H9 (cell line): ENCODE measurements at regions not wholly inside any gene's neighbourhood (a gene's known extent, or its start where the extent isn't known, plus 50 kb on each side); places are given as distances from the start of the nearest gene placed in this dataset.

Experiments
- DNase-seq: peaks from one replicate; pipeline ENCODE4 v3.0.0-alpha.2; 2017
- H2AFZ ChIP-seq: one replicate; pipeline ENCODE4 v1.6.1; 2013; ENCODE audit warnings: mild to moderate bottlenecking, low read length, control low read depth, moderate library complexity
- H2AK5ac ChIP-seq: 2 replicates; pipeline ENCODE4 v1.6.1; 2013; ENCODE audit warnings: low read length, control low read depth, mixed read lengths; ENCODE audit not compliant: insufficient read length
- H2BK120ac ChIP-seq: one replicate; pipeline ENCODE4 v1.6.1; 2013; ENCODE audit warnings: low read depth, mild to moderate bottlenecking, low read length, control low read depth, inconsistent platforms; ENCODE audit not compliant: poor library complexity, severe bottlenecking
- H2BK12ac ChIP-seq: 2 replicates; pipeline ENCODE4 v1.6.1; 2013; ENCODE audit warnings: low read length, control low read depth, mixed read lengths, low read depth; ENCODE audit not compliant: insufficient read length
- H2BK15ac ChIP-seq: 2 replicates; pipeline ENCODE4 v1.6.1; 2013; ENCODE audit warnings: low read depth, low read length, control low read depth
- H2BK20ac ChIP-seq: one replicate; pipeline ENCODE4 v1.6.1; 2013; ENCODE audit warnings: low read depth, mild to moderate bottlenecking, low read length, control low read depth, inconsistent platforms; ENCODE audit not compliant: poor library complexity, severe bottlenecking
- H2BK5ac ChIP-seq: 2 replicates; pipeline ENCODE4 v1.6.1; 2013; ENCODE audit warnings: low read length, control low read depth, mixed read lengths; ENCODE audit not compliant: insufficient read length
- H3K14ac ChIP-seq: 2 replicates; pipeline ENCODE4 v1.6.1; 2013; ENCODE audit warnings: low read length, control low read depth; ENCODE audit not compliant: insufficient read depth
- H3K18ac ChIP-seq: 2 replicates; pipeline ENCODE4 v1.6.1; 2013; ENCODE audit warnings: low read depth, mild to moderate bottlenecking, mixed read lengths, low read length, control low read depth; ENCODE audit not compliant: insufficient read length
- H3K23ac ChIP-seq: 2 replicates; pipeline ENCODE4 v1.6.1; 2013; ENCODE audit warnings: low read length, control low read depth, mixed read lengths, low read depth; ENCODE audit not compliant: insufficient read length
- H3K23me2 ChIP-seq: 2 replicates; pipeline ENCODE4 v1.6.1; 2013; ENCODE audit warnings: low read depth, mild to moderate bottlenecking, mixed read lengths, low read length, control low read depth; ENCODE audit not compliant: insufficient read length, poor library complexity, severe bottlenecking
- H3K27ac ChIP-seq: 2 replicates; pipeline ENCODE4 v1.5.1; 2013; ENCODE audit warnings: low read length, control low read depth, mixed read lengths, low read depth; ENCODE audit not compliant: insufficient read length
- H3K27me3 ChIP-seq: 2 replicates; pipeline ENCODE4 v1.6.1; 2013; ENCODE audit warnings: low read length, control low read depth, inconsistent platforms; ENCODE audit not compliant: insufficient read depth
- H3K4ac ChIP-seq: 2 replicates; pipeline ENCODE4 v1.6.1; 2013; ENCODE audit warnings: low read depth, mild to moderate bottlenecking, control low read depth, inconsistent platforms, low read length, moderate library complexity
- H3K4me1 ChIP-seq: 2 replicates; pipeline ENCODE4 v1.6.1; 2013; ENCODE audit warnings: low read length, control low read depth, inconsistent platforms; ENCODE audit not compliant: insufficient read depth
- H3K4me2 ChIP-seq: 2 replicates; pipeline ENCODE4 v1.6.1; 2013; ENCODE audit warnings: low read length, control low read depth, mixed read lengths; ENCODE audit not compliant: insufficient read length, insufficient read depth
- H3K56ac ChIP-seq: 2 replicates; pipeline ENCODE4 v1.6.1; 2013; ENCODE audit warnings: low read depth, mild to moderate bottlenecking, mixed read lengths, low read length, control low read depth; ENCODE audit not compliant: insufficient read length
- H3K79me1 ChIP-seq: 2 replicates; pipeline ENCODE4 v1.6.1; 2013; ENCODE audit warnings: low read depth, mild to moderate bottlenecking, moderate library complexity, low read length, control low read depth, inconsistent platforms; ENCODE audit not compliant: insufficient read depth, poor library complexity, severe bottlenecking
- H3K79me2 ChIP-seq: 2 replicates; pipeline ENCODE4 v1.6.1; 2013; ENCODE audit warnings: low read length, control low read depth, inconsistent platforms; ENCODE audit not compliant: insufficient read depth
- H3K9ac ChIP-seq: 2 replicates; pipeline ENCODE4 v1.6.1; 2013; ENCODE audit warnings: low read length, control low read depth, mixed read lengths; ENCODE audit not compliant: insufficient read length; ENCODE audit errors: extremely low read depth
- H3K9me3 ChIP-seq: one replicate; pipeline ENCODE4 v1.6.1; 2013; ENCODE audit warnings: low read depth, low read length, inconsistent platforms; ENCODE audit not compliant: control insufficient read depth
- H3T11ph ChIP-seq: one replicate; pipeline ENCODE4 v1.6.1; 2013; ENCODE audit warnings: mild to moderate bottlenecking, low read length, control low read depth, inconsistent platforms
- H4K20me1 ChIP-seq: one replicate; pipeline ENCODE4 v1.6.1; 2013; ENCODE audit not compliant: control insufficient read depth, insufficient read length, insufficient read depth
- H4K5ac ChIP-seq: 2 replicates; pipeline ENCODE4 v1.6.1; 2013; ENCODE audit warnings: low read depth, mild to moderate bottlenecking, mixed read lengths, low read length, control low read depth; ENCODE audit not compliant: insufficient read length
- H4K8ac ChIP-seq: replicated peaks from 2 replicates; pipeline ENCODE4 v1.6.1; 2013; ENCODE audit warnings: low read length, control low read depth, mixed read lengths, low read depth; ENCODE audit not compliant: insufficient read length
- H4K91ac ChIP-seq: 2 replicates; pipeline ENCODE4 v1.6.1; 2013; ENCODE audit warnings: low read depth, mild to moderate bottlenecking, moderate library complexity, mixed read lengths, low read length, control low read depth; ENCODE audit not compliant: insufficient read length
- H3K27ac Mint-ChIP-seq, 3 experiments: 2 replicates in 2 of 3; 3 replicates in 1 of 3; pipeline ENCODE4 v1.8.0; 2020 to 2021; ENCODE audit warnings: mixed read lengths in 3 of 3, mild to moderate bottlenecking in 1 of 3, moderate library complexity in 1 of 3
- H3K27me3 Mint-ChIP-seq: 2 replicates; pipeline ENCODE4 v1.8.0; 2021; ENCODE audit warnings: low read depth, mild to moderate bottlenecking, moderate library complexity, mixed read lengths
- H3K36me3 Mint-ChIP-seq, 3 experiments: 2 replicates in 2 of 3; 3 replicates in 1 of 3; pipeline ENCODE4 v1.8.0; 2020 to 2021; ENCODE audit warnings: low read depth in 3 of 3, mixed read lengths in 3 of 3; ENCODE audit not compliant: insufficient read depth in 1 of 3
- H3K4me1 Mint-ChIP-seq, 2 experiments: 2 replicates each; pipeline ENCODE4 v1.8.0; 2020; ENCODE audit warnings: mixed read lengths in 2 of 2
- H3K4me3 Mint-ChIP-seq, 2 experiments: 2 replicates in 1 of 2; 3 replicates in 1 of 2; pipeline ENCODE4 v1.8.0; 2020 to 2021; ENCODE audit warnings: mild to moderate bottlenecking in 2 of 2, mixed read lengths in 2 of 2, moderate library complexity in 1 of 2
- H3K9me3 Mint-ChIP-seq, 2 experiments: 2 replicates in 1 of 2; 3 replicates in 1 of 2; pipeline ENCODE4 v1.8.0; 2020; ENCODE audit warnings: mild to moderate bottlenecking in 2 of 2, mixed read lengths in 2 of 2, moderate library complexity in 1 of 2
- WGBS: extraction: QIAGEN DNeasy Blood & Tissue Kit; methylation state at CpG from one replicate; pipeline ENCODE4 v1.1.7; 2013; ENCODE audit warnings: missing lambda C conversion rate, low lambda C conversion rate, mixed read lengths; ENCODE audit not compliant: insufficient read length; ENCODE audit errors: extremely low coverage; 5-methylcytosine and 5-hydroxymethylcytosine counted together
- TF ChIP-seq, protein P1 (sequence below): fragments of 200-600 bp; sonication (generic); conservative IDR thresholded peaks from 3 replicates; pipeline ENCODE4 v1.8.0; 2021; ENCODE audit warnings: antibody characterized with exemption, mild to moderate bottlenecking

DNA sequence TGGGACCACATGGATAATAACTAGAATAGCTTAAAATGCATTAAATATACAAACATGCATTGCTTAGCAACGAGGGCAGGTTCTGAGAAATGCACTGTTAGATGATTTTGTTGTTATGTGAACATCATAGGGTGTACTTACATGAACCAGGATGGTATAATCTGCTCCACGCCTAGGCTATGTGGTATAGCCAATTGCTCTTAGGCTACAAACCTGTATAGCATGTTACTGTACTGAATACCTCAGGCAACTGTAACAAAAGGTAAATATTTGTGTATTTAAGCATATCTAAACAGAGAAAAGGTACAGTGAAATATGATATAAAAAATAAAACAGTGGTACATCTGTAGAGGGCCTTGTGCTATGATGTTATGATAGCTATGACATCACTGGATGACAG is 169.2 kb upstream of the IL15 start:
- Histone ChIP-seq H4K20me1 (no peaks in the 10 kb centered on the region), H2BK20ac (no peak overlapping the region), H4K8ac (no peak overlapping the region), H3K56ac (no peak overlapping the region), H3K79me2 (no peaks in the 10 kb centered on the region), H3K4ac (no peak overlapping the region), H3T11ph (no peak overlapping the region), H3K79me1 (no peaks in the 10 kb centered on the region), H2AK5ac (no peak overlapping the region), H2BK15ac (no peak overlapping the region), H4K5ac (no peak overlapping the region), H3K4me2 (no peak overlapping the region), H2BK5ac (no peak overlapping the region), H3K18ac (no peak overlapping the region), H4K91ac (no peak overlapping the region), H3K9me3 (no peaks in the 10 kb centered on the region), H3K23me2 (no peaks in the 10 kb centered on the region), H3K27ac (no peak overlapping the region), H2BK120ac (no peak overlapping the region), H3K14ac (no peak overlapping the region), H3K9ac (no peak overlapping the region), H3K23ac (no peak overlapping the region), H3K27me3 (no peaks in the 10 kb centered on the region), H2BK12ac (no peak overlapping the region), H2AFZ (no peak overlapping the region), H3K4me1 (no peaks in the 10 kb centered on the region)
- Mint-ChIP-seq H3K9me3 (no peaks in the 10 kb centered on the region), H3K4me3 (no peak overlapping the region), H3K27me3 (no peaks in the 10 kb centered on the region), H3K4me1 (no peaks in the 10 kb centered on the region), H3K36me3 (no peaks in the 10 kb centered on the region), H3K27ac (no peak overlapping the region)
- no CpG with 5 or more reads among the region's 2 CpGs for WGBS
- no peak for DNase-seq
- TF ChIP-seq, protein P1, sequence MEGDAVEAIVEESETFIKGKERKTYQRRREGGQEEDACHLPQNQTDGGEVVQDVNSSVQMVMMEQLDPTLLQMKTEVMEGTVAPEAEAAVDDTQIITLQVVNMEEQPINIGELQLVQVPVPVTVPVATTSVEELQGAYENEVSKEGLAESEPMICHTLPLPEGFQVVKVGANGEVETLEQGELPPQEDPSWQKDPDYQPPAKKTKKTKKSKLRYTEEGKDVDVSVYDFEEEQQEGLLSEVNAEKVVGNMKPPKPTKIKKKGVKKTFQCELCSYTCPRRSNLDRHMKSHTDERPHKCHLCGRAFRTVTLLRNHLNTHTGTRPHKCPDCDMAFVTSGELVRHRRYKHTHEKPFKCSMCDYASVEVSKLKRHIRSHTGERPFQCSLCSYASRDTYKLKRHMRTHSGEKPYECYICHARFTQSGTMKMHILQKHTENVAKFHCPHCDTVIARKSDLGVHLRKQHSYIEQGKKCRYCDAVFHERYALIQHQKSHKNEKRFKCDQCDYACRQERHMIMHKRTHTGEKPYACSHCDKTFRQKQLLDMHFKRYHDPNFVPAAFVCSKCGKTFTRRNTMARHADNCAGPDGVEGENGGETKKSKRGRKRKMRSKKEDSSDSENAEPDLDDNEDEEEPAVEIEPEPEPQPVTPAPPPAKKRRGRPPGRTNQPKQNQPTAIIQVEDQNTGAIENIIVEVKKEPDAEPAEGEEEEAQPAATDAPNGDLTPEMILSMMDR: no peak
